HEK293 (cell line): ENCODE measurements at regions not wholly inside any gene's neighbourhood (a gene's known extent, or its start where the extent isn't known, plus 50 kb on each side); places are given as distances from the start of the nearest gene placed in this dataset.

Experiments
- CTCF ChIA-PET: fragments of 350-600 bp; formaldehyde crosslinking; extraction: SDS; loops from one replicate; lab custom pipeline; 2021; ENCODE audit warnings: antibody characterized with exemption; lab: Yijun Ruan, JAX
- POLR2A ChIA-PET: fragments of 300-600 bp; formaldehyde crosslinking; extraction: SDS; loops from one replicate; lab custom pipeline; 2020; ENCODE audit warnings: antibody characterized with exemption, inconsistent platforms; lab: Yijun Ruan, JAX
- H3K27ac ChIP-seq: fragments of 200-500 bp; sonication (Bioruptor generic); 2 replicates; pipeline ENCODE4 v1.5.1; 2014; ENCODE audit warnings: low read depth, low read length, control low read depth, inconsistent platforms; ENCODE audit errors: extremely low read depth
- H3K36me3 ChIP-seq, 2 experiments: fragments of 200-500 bp in 1 of 2; sonication (Bioruptor generic) in 1 of 2; 1 replicate in 1 of 2; 2 replicates in 1 of 2; pipeline ENCODE4 v1.5.1; 2014 to 2017; ENCODE audit warnings: inconsistent platforms in 2 of 2, low read length in 2 of 2; ENCODE audit not compliant: control insufficient read depth in 2 of 2, insufficient read depth in 1 of 2
- H3K4me1 ChIP-seq: fragments of 200-500 bp; sonication (Bioruptor generic); 2 replicates; pipeline ENCODE4 v1.5.1; 2014; ENCODE audit warnings: mild to moderate bottlenecking, low read length, inconsistent platforms; ENCODE audit not compliant: control insufficient read depth, insufficient read depth
- H3K4me3 ChIP-seq: 2 replicates; pipeline ENCODE4 v1.5.1; 2011; ENCODE audit warnings: low read depth, mild to moderate bottlenecking, control low read depth, low read length, moderate library complexity
- H3K9me3 ChIP-seq: fragments of 200-500 bp; sonication (Bioruptor generic); 2 replicates; pipeline ENCODE4 v1.5.1; 2014; ENCODE audit warnings: low read depth, low read length, inconsistent platforms; ENCODE audit not compliant: control insufficient read depth, insufficient read depth
- CTCF ChIP-seq: fragments of 450-650 bp; formaldehyde crosslinking; IDR thresholded peaks from 2 replicates; pipeline ENCODE4 v1.5.1; 2016; ENCODE audit warnings: missing biosample characterization, missing genetic modification characterization
- GLIS1 ChIP-seq: fragments of 450-650 bp; formaldehyde crosslinking; IDR thresholded peaks from 2 replicates; pipeline ENCODE4 v1.5.1; 2016; ENCODE audit warnings: missing biosample characterization, missing genetic modification characterization
- IKZF3 ChIP-seq: fragments of 450-650 bp; IDR thresholded peaks from 2 replicates; pipeline ENCODE4 v1.5.0; 2018; ENCODE audit warnings: missing biosample characterization, mild to moderate bottlenecking, missing genetic modification characterization, moderate library complexity
- INSM2 ChIP-seq: fragments of 450-650 bp; formaldehyde crosslinking; IDR thresholded peaks from 2 replicates; pipeline ENCODE4 v1.5.1; 2016; ENCODE audit warnings: missing biosample characterization, missing genetic modification characterization
- PRDM4 ChIP-seq: fragments of 450-650 bp; formaldehyde crosslinking; IDR thresholded peaks from 2 replicates; pipeline ENCODE4 v1.5.1; 2017; ENCODE audit warnings: missing biosample characterization, missing genetic modification characterization
- RBAK ChIP-seq: fragments of 450-650 bp; formaldehyde crosslinking; IDR thresholded peaks from 2 replicates; pipeline ENCODE4 v1.5.1; 2016; ENCODE audit warnings: missing biosample characterization, missing genetic modification characterization
- YY2 ChIP-seq: fragments of 450-650 bp; formaldehyde crosslinking; IDR thresholded peaks from 2 replicates; pipeline ENCODE4 v1.5.1; 2016; ENCODE audit warnings: missing biosample characterization, missing genetic modification characterization
- ZBTB48 ChIP-seq: fragments of 450-650 bp; formaldehyde crosslinking; IDR thresholded peaks from 2 replicates; pipeline ENCODE4 v1.5.1; 2016; ENCODE audit warnings: missing biosample characterization, missing genetic modification characterization
- ZFHX2 ChIP-seq: fragments of 450-650 bp; formaldehyde crosslinking; conservative IDR thresholded peaks from 2 replicates; pipeline ENCODE4 v1.5.1; 2016; ENCODE audit warnings: missing biosample characterization, missing genetic modification characterization
- ZFP37 ChIP-seq: fragments of 450-650 bp; formaldehyde crosslinking; IDR thresholded peaks from 2 replicates; pipeline ENCODE4 v1.5.1; 2016; ENCODE audit warnings: missing biosample characterization, missing genetic modification characterization
- ZFP69B ChIP-seq: fragments of 450-650 bp; formaldehyde crosslinking; IDR thresholded peaks from 2 replicates; pipeline ENCODE4 v1.5.1; 2016; ENCODE audit warnings: missing biosample characterization, missing genetic modification characterization
- ZNF114 ChIP-seq: fragments of 450-650 bp; formaldehyde crosslinking; IDR thresholded peaks from 2 replicates; pipeline ENCODE4 v1.5.0; 2017; ENCODE audit warnings: missing biosample characterization, missing genetic modification characterization
- ZNF121 ChIP-seq: fragments of 450-650 bp; formaldehyde crosslinking; IDR thresholded peaks from 2 replicates; pipeline ENCODE4 v1.5.1; 2016; ENCODE audit warnings: missing biosample characterization, missing genetic modification characterization
- ZNF214 ChIP-seq: fragments of 450-650 bp; formaldehyde crosslinking; IDR thresholded peaks from 2 replicates; pipeline ENCODE4 v1.5.1; 2017; ENCODE audit warnings: missing biosample characterization, mild to moderate bottlenecking, missing genetic modification characterization, borderline replicate concordance
- ZNF24 ChIP-seq: fragments of 450-650 bp; formaldehyde crosslinking; IDR thresholded peaks from 2 replicates; pipeline ENCODE4 v1.5.1; 2016; ENCODE audit warnings: missing biosample characterization, missing genetic modification characterization
- ZNF37A ChIP-seq: fragments of 450-650 bp; IDR thresholded peaks from 2 replicates; pipeline ENCODE4 v1.5.1; 2018; ENCODE audit warnings: missing biosample characterization, missing genetic modification characterization
- ZNF521 ChIP-seq: fragments of 450-650 bp; formaldehyde crosslinking; IDR thresholded peaks from 2 replicates; pipeline ENCODE4 v1.5.1; 2017; ENCODE audit warnings: missing biosample characterization, mild to moderate bottlenecking, missing genetic modification characterization
- ZNF529 ChIP-seq: fragments of 450-650 bp; formaldehyde crosslinking; IDR thresholded peaks from 2 replicates; pipeline ENCODE4 v1.5.1; 2017; ENCODE audit warnings: missing genetic modification characterization, missing biosample characterization; ENCODE audit not compliant: insufficient replicate concordance
- ZNF580 ChIP-seq: fragments of 450-650 bp; formaldehyde crosslinking; IDR thresholded peaks from 2 replicates; pipeline ENCODE4 v1.5.1; 2016; ENCODE audit warnings: missing biosample characterization, missing genetic modification characterization
- ZNF621 ChIP-seq: fragments of 450-650 bp; formaldehyde crosslinking; IDR thresholded peaks from 2 replicates; pipeline ENCODE4 v1.5.1; 2017; ENCODE audit warnings: missing biosample characterization, missing genetic modification characterization
- ZNF692 ChIP-seq: fragments of 450-650 bp; formaldehyde crosslinking; IDR thresholded peaks from 2 replicates; pipeline ENCODE4 v1.5.1; 2016; ENCODE audit warnings: missing biosample characterization, missing genetic modification characterization
- ZNF768 ChIP-seq: fragments of 450-650 bp; formaldehyde crosslinking; IDR thresholded peaks from 2 replicates; pipeline ENCODE4 v1.5.1; 2018; ENCODE audit warnings: missing biosample characterization, mild to moderate bottlenecking, missing genetic modification characterization
- ZSCAN23 ChIP-seq: fragments of 450-650 bp; formaldehyde crosslinking; IDR thresholded peaks from 2 replicates; pipeline ENCODE4 v1.5.1; 2016; ENCODE audit warnings: missing biosample characterization, missing genetic modification characterization
- TF ChIP-seq, protein P1 (sequence below): fragments of 450-650 bp; formaldehyde crosslinking; IDR thresholded peaks from 2 replicates; pipeline ENCODE4 v1.5.1; 2017; ENCODE audit warnings: missing biosample characterization, missing genetic modification characterization

GRCh38 chr5:174355995-174356394 lies 310.5 kb downstream of the NSG2 start (continued):
- TF ChIP-seq ZFHX2 (tag by site-specific recombination) (no peak), ZSCAN23 (tag by site-specific recombination) (no peak), ZNF768 (tag by site-specific recombination) (no peak)

- H3K27ac ChIP-seq: no peak overlapping the region
- no peak overlapping the region for H3K4me3 ChIP-seq
- H3K36me3 ChIP-seq: no peaks in the 10 kb centered on the region
- peaks cover 3% of the 10 kb centered on the region for H3K4me1 ChIP-seq
- CTCF ChIA-PET: interaction anchor here (1.5 to 2.0 kb wide), 2 partner anchors 18 to 27 kb away, joined by 3 to 4 read pairs; no protein-coding TSS in a partner anchor
- H3K9me3 ChIP-seq: no peaks in the 10 kb centered on the region
- POLR2A ChIA-PET: interaction anchor here (1.6 to 3.0 kb wide), 2 partner anchors 19 to 27 kb away, joined by 8 to 27 read pairs; no protein-coding TSS in a partner anchor
- TF ChIP-seq ZNF114 (tag by site-specific recombination) (no peak), YY2 (tag by site-specific recombination) (no peak), ZSCAN23 (tag by site-specific recombination) (no peak), ZNF521 (tag by site-specific recombination) (no peak), ZNF621 (tag by site-specific recombination) (no peak), ZNF37A (tag by site-specific recombination) (no peak), CTCF (tag by site-specific recombination) (no peak), ZNF580 (tag by site-specific recombination) (no peak), ZNF529 (tag by site-specific recombination) (no peak), INSM2 (tag by site-specific recombination) (no peak), ZBTB48 (tag by site-specific recombination) (no peak), ZFP37 (tag by site-specific recombination) (no peak), GLIS1 (tag by site-specific recombination) (no peak), ZNF121 (tag by site-specific recombination) (no peak), ZNF24 (tag by site-specific recombination) (no peak), IKZF3 (tag by site-specific recombination) (no peak)
- TF ChIP-seq, protein P1, sequence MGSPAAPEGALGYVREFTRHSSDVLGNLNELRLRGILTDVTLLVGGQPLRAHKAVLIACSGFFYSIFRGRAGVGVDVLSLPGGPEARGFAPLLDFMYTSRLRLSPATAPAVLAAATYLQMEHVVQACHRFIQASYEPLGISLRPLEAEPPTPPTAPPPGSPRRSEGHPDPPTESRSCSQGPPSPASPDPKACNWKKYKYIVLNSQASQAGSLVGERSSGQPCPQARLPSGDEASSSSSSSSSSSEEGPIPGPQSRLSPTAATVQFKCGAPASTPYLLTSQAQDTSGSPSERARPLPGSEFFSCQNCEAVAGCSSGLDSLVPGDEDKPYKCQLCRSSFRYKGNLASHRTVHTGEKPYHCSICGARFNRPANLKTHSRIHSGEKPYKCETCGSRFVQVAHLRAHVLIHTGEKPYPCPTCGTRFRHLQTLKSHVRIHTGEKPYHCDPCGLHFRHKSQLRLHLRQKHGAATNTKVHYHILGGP (tag by site-specific recombination): no peak
Observed at GRCh38 chr5:174356536-174356935, 311.0 kb downstream of the NSG2 start.

GRCh38 chr5:174358276-174358675 lies 312.8 kb downstream of the NSG2 start:
- no peak overlapping the region for H3K4me3 ChIP-seq
- H3K27ac ChIP-seq: no peak overlapping the region
- peaks cover 3% of the 10 kb centered on the region for H3K4me1 ChIP-seq
- CTCF ChIA-PET: no interaction called here
- POLR2A ChIA-PET: no interaction called here
- no peaks in the 10 kb centered on the region for H3K9me3 ChIP-seq
- peaks cover 0 to 5% of the 10 kb centered on the region in 2 experiments; a peak in 1 of 3 replicates for H3K36me3 ChIP-seq
- no peak for TF ChIP-seq PRDM4 (tag by site-specific recombination)
- TF ChIP-seq ZNF214 (tag by site-specific recombination): no peak
- peak; percentile 62; the same call in 1 of the 2 replicates for TF ChIP-seq ZFP69B (tag by site-specific recombination)
- TF ChIP-seq RBAK (tag by site-specific recombination): no peak
- TF ChIP-seq ZNF692 (tag by site-specific recombination): peak; percentile 79
